HCT116 (cell line): ENCODE measurements at regions not wholly inside any gene's neighbourhood (a gene's known extent, or its start where the extent isn't known, plus 50 kb on each side); places are given as distances from the start of the nearest gene placed in this dataset.

Experiments
- ATAC-seq: fragments of 200-7000 bp; cut with Tn5 transposase; 2 replicates; pipeline ENCODE4 v1.9.1; 2020; ENCODE audit warnings: mild to moderate bottlenecking, moderate library complexity
- BruUV-seq: library from RNA; stranded (reverse); fragments of 400-500 nt; replicated peaks from 2 replicates; lab custom pipeline; 2021; lab: Mats Ljungman, UMichigan
- CTCF ChIA-PET: fragments of 300-600 bp; sonication (Branson Sonifier 250); formaldehyde crosslinking; loops from one replicate; lab custom pipeline; 2021; ENCODE audit warnings: antibody characterized with exemption; lab: Charles Lee
- POLR2A ChIA-PET: fragments of 300-600, 350-600 bp; sonication (Branson Sonifier 250); formaldehyde crosslinking; loops from one replicate; lab custom pipeline; 2021; ENCODE audit warnings: antibody characterized with exemption; lab: Charles Lee
- RAD21 ChIA-PET, 2 experiments: fragments of 300-600 bp; sonication (Branson Sonifier 250); formaldehyde crosslinking; loops; one replicate each; lab custom pipeline; 2023; ENCODE audit warnings: low total read pairs in 2 of 2; ENCODE audit not compliant: uncharacterized antibody in 2 of 2, unreplicated experiment in 2 of 2, low non-redundant PET in 1 of 2; lab: Charles Lee
- DNase-seq: peaks from one replicate; pipeline ENCODE4 v3.0.0-alpha.2; 2010; ENCODE audit warnings: low read depth, low spot score
- H2AFZ ChIP-seq: fragments of 200-600 bp; shearing (Covaris generic), sonication (generic); 2 replicates; pipeline ENCODE4 v1.6.1; 2017; ENCODE audit warnings: low read depth, mixed run types, mixed read lengths, antibody characterized with exemption, low read length; ENCODE audit not compliant: poor library complexity, severe bottlenecking
- H3K27ac ChIP-seq: 2 replicates; pipeline ENCODE4 v1.5.1; 2012; ENCODE audit warnings: low read depth, low read length
- H3K27me3 ChIP-seq: fragments of 200-600 bp; sonication (generic); 2 replicates; pipeline ENCODE4 v1.6.1; 2016; ENCODE audit warnings: mixed run types, low read length, mixed read lengths; ENCODE audit not compliant: insufficient read depth
- H3K36me3 ChIP-seq, 2 experiments: fragments of 200-500 bp in 1 of 2; fragments of 200-600 bp in 1 of 2; sonication (Bioruptor generic) in 1 of 2; sonication (generic) in 1 of 2; 2 replicates each; pipeline versions ENCODE4 v1.5.1 to v1.6.1; 2014 to 2016; ENCODE audit warnings: low read length in 2 of 2, inconsistent platforms in 1 of 2, mixed read lengths in 1 of 2, mixed run types in 1 of 2; ENCODE audit not compliant: insufficient read depth in 2 of 2, control insufficient read depth in 1 of 2
- H3K4me1 ChIP-seq, 2 experiments: fragments of 200-600 bp in 1 of 2; sonication (generic) in 1 of 2; 2 replicates each; pipeline versions ENCODE4 v1.5.1 to v1.6.1; 2012 to 2017; ENCODE audit warnings: low read length in 2 of 2, inconsistent platforms in 1 of 2, mild to moderate bottlenecking in 1 of 2, mixed read lengths in 1 of 2, mixed run types in 1 of 2, moderate library complexity in 1 of 2; ENCODE audit not compliant: insufficient read depth in 2 of 2, control insufficient read depth in 1 of 2
- H3K4me2 ChIP-seq: fragments of 200-600 bp; sonication (generic); 2 replicates; pipeline ENCODE4 v1.6.1; 2017; ENCODE audit warnings: mixed run types, low read length, mixed read lengths
- H3K4me3 ChIP-seq, 2 experiments: fragments of 200-600 bp in 1 of 2; sonication (generic) in 1 of 2; replicated peaks in 1 of 2; 2 replicates each; pipeline ENCODE4 v1.5.1; 2011 to 2016; ENCODE audit warnings: low read length in 2 of 2, control low read depth in 1 of 2, low read depth in 1 of 2, mild to moderate bottlenecking in 1 of 2, mixed read lengths in 1 of 2, mixed run types in 1 of 2
- H3K79me2 ChIP-seq: fragments of 200-600 bp; sonication (generic); 2 replicates; pipeline ENCODE4 v1.6.1; 2017; ENCODE audit warnings: mild to moderate bottlenecking, mixed run types, low read length, moderate library complexity, mixed read lengths; ENCODE audit not compliant: insufficient read depth
- H3K9ac ChIP-seq: fragments of 200-600 bp; sonication (generic); 2 replicates; pipeline ENCODE4 v1.6.1; 2016; ENCODE audit warnings: low read length, mixed read lengths
- H3K9me2 ChIP-seq: fragments of 200-600 bp; sonication (generic), shearing (Covaris generic); 2 replicates; pipeline ENCODE4 v1.6.1; 2017; ENCODE audit warnings: mixed run types, mild to moderate bottlenecking, moderate library complexity; ENCODE audit not compliant: insufficient read depth
- H3K9me3 ChIP-seq, 2 experiments: fragments of 200-500 bp in 1 of 2; fragments of 200-600 bp in 1 of 2; sonication (Bioruptor generic) in 1 of 2; sonication (generic) in 1 of 2; 2 replicates each; pipeline ENCODE4 v1.6.1; 2014 to 2017; ENCODE audit warnings: low read length in 2 of 2, mixed read lengths in 2 of 2, inconsistent platforms in 1 of 2, low read depth in 1 of 2, mild to moderate bottlenecking in 1 of 2, mixed run types in 1 of 2, moderate library complexity in 1 of 2; ENCODE audit not compliant: control insufficient read depth in 1 of 2, insufficient read depth in 1 of 2
- H4K20me1 ChIP-seq: fragments of 200-600 bp; sonication (generic), shearing (Covaris generic); 2 replicates; pipeline ENCODE4 v1.6.1; 2017; ENCODE audit warnings: mixed run types, mild to moderate bottlenecking, moderate library complexity; ENCODE audit not compliant: insufficient read depth
- CBX3 ChIP-seq: IDR thresholded peaks from 2 replicates; pipeline ENCODE4 v1.6.1; 2012; ENCODE audit warnings: low read depth
- CEBPB ChIP-seq: IDR thresholded peaks from 2 replicates; pipeline ENCODE4 v1.6.1; 2012; ENCODE audit warnings: low read depth
- CTCF ChIP-seq, 3 experiments: fragments of 200-600 bp in 1 of 3; sonication (generic) in 1 of 3; IDR thresholded peaks in 2 of 3; conservative IDR thresholded peaks in 1 of 3; 2 replicates each; pipeline ENCODE4 v1.5.1; 2012 to 2017; ENCODE audit warnings: low read depth in 2 of 3, low read length in 2 of 3, antibody characterized with exemption in 1 of 3, borderline replicate concordance in 1 of 3, control low read depth in 1 of 3, mild to moderate bottlenecking in 1 of 3, mixed read lengths in 1 of 3, mixed run types in 1 of 3, moderate library complexity in 1 of 3; ENCODE audit not compliant: insufficient read depth in 1 of 3
- EGR1 ChIP-seq: IDR thresholded peaks from 2 replicates; pipeline ENCODE4 v1.6.1; 2012; ENCODE audit warnings: low read depth
- ELF1 ChIP-seq: IDR thresholded peaks from 2 replicates; pipeline ENCODE4 v1.6.1; 2012; ENCODE audit warnings: low read depth, borderline replicate concordance
- EZH2 ChIP-seq: fragments of 200-600 bp; sonication (generic); IDR thresholded peaks from 2 replicates; pipeline ENCODE4 v1.6.1; 2017; ENCODE audit warnings: antibody characterized with exemption, mixed run types
- EZH2phosphoT487 ChIP-seq: fragments of 200-600 bp; IDR thresholded peaks from 2 replicates; pipeline ENCODE4 v1.6.1; 2018; ENCODE audit warnings: antibody characterized with exemption, borderline replicate concordance
- FOSL1 ChIP-seq: IDR thresholded peaks from 2 replicates; pipeline ENCODE4 v1.6.1; 2012; ENCODE audit warnings: low read depth
- JUND ChIP-seq: IDR thresholded peaks from 2 replicates; pipeline ENCODE4 v1.6.1; 2012
- POLR2AphosphoS5 ChIP-seq: IDR thresholded peaks from 2 replicates; pipeline ENCODE4 v1.6.1; 2011; ENCODE audit warnings: mild to moderate bottlenecking, low read depth, low read length, moderate library complexity
- RAD21 ChIP-seq: IDR thresholded peaks from 2 replicates; pipeline ENCODE4 v1.6.1; 2012; ENCODE audit warnings: low read depth, mild to moderate bottlenecking
- SIN3A ChIP-seq: IDR thresholded peaks from 2 replicates; pipeline ENCODE4 v1.6.1; 2012; ENCODE audit warnings: low read depth
- SP1 ChIP-seq: IDR thresholded peaks from 2 replicates; pipeline ENCODE4 v1.6.1; 2012; ENCODE audit warnings: low read depth
- SRF ChIP-seq: IDR thresholded peaks from 2 replicates; pipeline ENCODE4 v1.6.1; 2012; ENCODE audit warnings: low read depth
- TCF7L2 ChIP-seq: IDR thresholded peaks from 2 replicates; pipeline ENCODE4 v1.7.0; 2011; ENCODE audit warnings: borderline replicate concordance, inconsistent platforms; ENCODE audit not compliant: insufficient read depth, insufficient read length; ENCODE audit errors: extremely low read depth
- ZBTB33 ChIP-seq: IDR thresholded peaks from 2 replicates; pipeline ENCODE4 v1.6.1; 2011; ENCODE audit warnings: mild to moderate bottlenecking, low read length, moderate library complexity; ENCODE audit not compliant: insufficient replicate concordance; ENCODE audit errors: extremely low read depth
- ZFX ChIP-seq: fragments of 450-650 bp; IDR thresholded peaks from 2 replicates; pipeline ENCODE4 v1.6.1; 2017
- ZNF274 ChIP-seq: fragments of 200-500 bp; sonication (Bioruptor generic); IDR thresholded peaks from 2 replicates; pipeline ENCODE4 v1.6.1; 2014; ENCODE audit warnings: mild to moderate bottlenecking, low read depth, low read length, inconsistent platforms
- intact Hi-C: fragments of 100-400 bp; cut with micrococcal nuclease; formaldehyde crosslinking; loops from 2 replicates; pipeline ENCODE4 v1.10.0; 2022
- TF ChIP-seq, protein P1 (sequence below): IDR thresholded peaks from 2 replicates; pipeline ENCODE4 v1.6.1; 2012
- TF ChIP-seq, protein P2 (sequence below): IDR thresholded peaks from 2 replicates; pipeline ENCODE4 v1.6.1; 2012

DNA sequence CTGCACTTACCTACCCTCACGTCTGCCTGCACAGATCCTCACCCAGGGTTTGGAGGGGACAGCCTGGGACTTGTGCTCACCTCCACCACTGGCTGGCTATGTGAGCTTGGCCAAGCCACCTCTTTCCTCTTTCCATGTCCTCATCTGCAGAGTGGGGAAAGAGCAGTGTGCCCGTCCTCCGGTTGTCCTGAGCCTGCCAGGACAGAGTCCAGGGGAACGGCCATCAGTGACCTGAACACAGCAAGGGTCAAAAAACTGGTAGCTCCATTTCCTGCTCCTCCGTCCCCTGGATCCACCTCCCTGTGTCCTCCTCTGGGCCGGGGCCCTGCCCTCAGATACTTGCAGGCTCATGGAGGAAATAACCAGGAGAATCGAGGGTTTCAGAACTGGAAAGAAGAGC, 187.7 kb downstream of the OLFM1 start:
- Histone ChIP-seq H3K4me3 (no peak overlapping the region), H2AFZ (no peak overlapping the region), H3K9ac (no peak overlapping the region), H3K4me2 (no peak overlapping the region), H3K9me2 (no peaks in the 10 kb centered on the region), H3K36me3 (no peaks in the 10 kb centered on the region), H3K27me3 (peaks cover 22% of the 10 kb centered on the region; the same call in 1 of the 2 replicates), H3K9me3 (no peaks in the 10 kb centered on the region), H3K27ac (no peak overlapping the region), H4K20me1 (no peaks in the 10 kb centered on the region), H3K79me2 (no peaks in the 10 kb centered on the region), H3K4me1 (no peaks in the 10 kb centered on the region)
- POLR2A ChIA-PET, result no interaction called here
- DNase-seq (no peak), ATAC-seq (no peak)
- CTCF ChIA-PET, result no interaction called here
- intact Hi-C loops, result loop anchor here (10.0 kb wide), 1 partner anchor 60 kb away; no protein-coding TSS in a partner anchor
- TF ChIP-seq ZNF274, result no peak
- TF ChIP-seq CEBPB, result no peak
- TF ChIP-seq, protein P1, sequence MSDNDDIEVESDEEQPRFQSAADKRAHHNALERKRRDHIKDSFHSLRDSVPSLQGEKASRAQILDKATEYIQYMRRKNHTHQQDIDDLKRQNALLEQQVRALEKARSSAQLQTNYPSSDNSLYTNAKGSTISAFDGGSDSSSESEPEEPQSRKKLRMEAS, result no peak
- no peak for TF ChIP-seq EZH2phosphoT487
- TF ChIP-seq SP1, result no peak
- TF ChIP-seq POLR2AphosphoS5, result no peak
- TF ChIP-seq EGR1, result no peak
- TF ChIP-seq EZH2, result no peak
- TF ChIP-seq FOSL1, result no peak
- no peak for TF ChIP-seq SRF
- TF ChIP-seq SIN3A, result no peak
- no peak for TF ChIP-seq ELF1
- no peak for TF ChIP-seq CBX3
- TF ChIP-seq, protein P2, sequence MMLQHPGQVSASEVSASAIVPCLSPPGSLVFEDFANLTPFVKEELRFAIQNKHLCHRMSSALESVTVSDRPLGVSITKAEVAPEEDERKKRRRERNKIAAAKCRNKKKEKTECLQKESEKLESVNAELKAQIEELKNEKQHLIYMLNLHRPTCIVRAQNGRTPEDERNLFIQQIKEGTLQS, result no peak
- no peak for TF ChIP-seq CTCF (IDR thresholded peaks at IDR 0.05 in 2 of 3, conservative IDR thresholded peaks at IDR 0.05 in 1 of 3; ENCODE audit: borderline replicate concordance in 1 of 3, insufficient read depth in 1 of 3, low read depth in 2 of 3, low read length in 2 of 3)
- TF ChIP-seq ZFX, result no peak
- TF ChIP-seq TCF7L2, result no peak
- no peak for TF ChIP-seq ZBTB33
- no peak for TF ChIP-seq RAD21
- TF ChIP-seq JUND, result no peak
- RAD21 ChIA-PET, result interaction anchor here in 1 of 2 experiments (0.5 kb wide), 1 partner anchor 56 kb away, joined by 3 read pairs; no protein-coding TSS in a partner anchor
- no TSS peak for BruUV-seq
